LNCAP (cell line): ENCODE measurements at regions not wholly inside any gene's neighbourhood (a gene's known extent, or its start where the extent isn't known, plus 50 kb on each side); places are given as distances from the start of the nearest gene placed in this dataset.

Experiments
- CTCF ChIP-seq: fragments of 450-650 bp; IDR thresholded peaks from 2 replicates; pipeline ENCODE4 v1.5.1; 2017; ENCODE audit warnings: mild to moderate bottlenecking

- no peak for TF ChIP-seq CTCF
These were observed 170.8 kb downstream of the ADSS2 start for GRCh38 chr1:244280859-244281258.

GRCh38 chr1:244283772-244284171, 167.9 kb downstream of the ADSS2 start:
- TF ChIP-seq CTCF: no peak

- TF ChIP-seq CTCF: no peak
These were observed 167.0 kb downstream of the ADSS2 start for GRCh38 chr1:244284641-244285156.

GRCh38 chr1:244286341-244286740, 165.4 kb downstream of the ADSS2 start:
- no peak for TF ChIP-seq CTCF

- no peak for TF ChIP-seq CTCF
These were observed 164.0 kb downstream of the ADSS2 start for GRCh38 chr1:244287726-244288125.

GRCh38 chr1:244288663-244289062, 163.0 kb downstream of the ADSS2 start:
- no peak for TF ChIP-seq CTCF

- no peak for TF ChIP-seq CTCF
These were observed 161.5 kb downstream of the ADSS2 start for GRCh38 chr1:244289991-244290785.
